ENCODE measurements at regions not wholly inside any gene's neighbourhood (a gene's known extent, or its start where the extent isn't known, plus 50 kb on each side); places are given as distances from the start of the nearest gene placed in this dataset.

GRCh38 chr21:35812679-35813078 lies 247.6 kb downstream of the SETD4 start:
- no peak for TF ChIP-seq POLR2A (IDR thresholded peaks at IDR 0.05)
- no peak for TF ChIP-seq CTCF (IDR thresholded peaks at IDR 0.05)

Measured in thyroid gland (tissue), 4 donors.